NCI-H2081 (cell line): ENCODE measurements at regions not wholly inside any gene's neighbourhood (a gene's known extent, or its start where the extent isn't known, plus 50 kb on each side); places are given as distances from the start of the nearest gene placed in this dataset.

Experiments
- DNase-seq, 2 experiments: peaks; one replicate each; lab custom pipeline; 2025; lab: John Stamatoyannopoulos, UW

- no peak for DNase-seq
Measured at GRCh38 chr5:141800617-141801016, 77.6 kb downstream of the PCDH1 start.

GRCh38 chr5:141799507-141800167, 78.6 kb downstream of the PCDH1 start:
- no peak for DNase-seq

GRCh38 chr5:141797425-141797824, 80.8 kb downstream of the PCDH1 start:
- no peak for DNase-seq

GRCh38 chr5:141795421-141795820, 82.8 kb downstream of the PCDH1 start:
- no peak for DNase-seq

- no peak for DNase-seq
Measured at GRCh38 chr5:141793881-141794280, 84.3 kb downstream of the PCDH1 start.

- no peak for DNase-seq
Measured at GRCh38 chr5:141793403-141793802, 84.8 kb downstream of the PCDH1 start.

GRCh38 chr5:141790630-141791029, 87.6 kb downstream of the PCDH1 start:
- DNase-seq, result no peak

GRCh38 chr5:141789330-141789729, 88.9 kb downstream of the PCDH1 start:
- no peak for DNase-seq

GRCh38 chr5:141788296-141788970, 89.8 kb downstream of the PCDH1 start:
- DNase-seq, result no peak

GRCh38 chr5:141787376-141787775, 90.8 kb downstream of the PCDH1 start:
- DNase-seq, result no peak

- DNase-seq, result no peak
Measured at GRCh38 chr5:141786700-141787099, 91.5 kb downstream of the PCDH1 start.

GRCh38 chr5:141785711-141786110, 92.5 kb downstream of the PCDH1 start:
- DNase-seq, result no peak

GRCh38 chr5:141785135-141785534, 93.1 kb downstream of the PCDH1 start:
- no peak for DNase-seq

GRCh38 chr5:141784529-141784928, 93.7 kb downstream of the PCDH1 start:
- DNase-seq, result no peak

- no peak for DNase-seq
Measured at GRCh38 chr5:141783947-141784296, 94.3 kb downstream of the PCDH1 start.

- DNase-seq, result no peak
Measured at GRCh38 chr5:141783005-141783946, 94.9 kb downstream of the PCDH1 start.

- DNase-seq, result no peak
Measured at GRCh38 chr5:141781910-141782309, 96.3 kb downstream of the PCDH1 start.

GRCh38 chr5:141780952-141781781, 97.0 kb downstream of the PCDH1 start:
- DNase-seq, result no peak

- no peak for DNase-seq
Measured at GRCh38 chr5:141780240-141780951, 97.8 kb downstream of the PCDH1 start.

- no peak for DNase-seq
Measured at GRCh38 chr5:141779503-141779973, 97.5 kb upstream of the ARAP3 start.

GRCh38 chr5:141778683-141779082, 96.7 kb upstream of the ARAP3 start:
- no peak for DNase-seq
